GM13977 (cell line): ENCODE measurements at regions not wholly inside any gene's neighbourhood (a gene's known extent, or its start where the extent isn't known, plus 50 kb on each side); places are given as distances from the start of the nearest gene placed in this dataset.

Experiments
- DNase-seq: peaks from one replicate; pipeline ENCODE4 v3.0.0; 2012; ENCODE audit warnings: low spot score
- in situ Hi-C: fragments of 300-500 bp; cut with MboI; formaldehyde crosslinking; loops from one replicate; pipeline ENCODE4 v1.12.0; 2022; ENCODE audit warnings: low sequenced_read_pairs, low pct_unique_long_range_greater_than_20kb, mixed read lengths, inconsistent platforms; ENCODE audit not compliant: unreplicated experiment
- TF ChIP-seq, protein P1 (sequence below): IDR thresholded peaks from 2 replicates; pipeline ENCODE4 v1.5.1; 2012; ENCODE audit warnings: mild to moderate bottlenecking, control low read depth; ENCODE audit not compliant: insufficient read depth; ENCODE audit errors: extremely low read depth, missing control alignments

DNA sequence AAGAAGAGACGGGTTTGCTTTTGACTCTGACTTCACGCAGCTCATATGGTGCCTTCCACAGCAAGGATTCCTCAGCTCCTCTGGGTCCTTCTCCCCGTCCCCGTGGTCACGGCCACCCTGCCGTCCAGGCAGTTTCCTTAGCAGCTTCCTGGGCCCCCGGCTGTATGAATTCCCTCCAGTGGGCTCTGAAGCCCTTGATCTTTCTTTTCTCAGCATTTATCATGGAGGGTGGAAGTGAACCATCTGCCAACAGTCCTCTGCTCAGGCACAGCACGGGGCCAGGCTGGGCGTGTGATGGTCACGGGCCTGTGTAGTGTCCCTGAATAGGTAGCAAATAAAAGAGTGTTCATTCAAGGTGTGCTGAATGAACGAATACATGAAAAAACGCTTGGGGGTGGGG, 782.4 kb downstream of the BRD1 start:
- in situ Hi-C loops, result no loop called here
- no peak for DNase-seq
- TF ChIP-seq, protein P1, sequence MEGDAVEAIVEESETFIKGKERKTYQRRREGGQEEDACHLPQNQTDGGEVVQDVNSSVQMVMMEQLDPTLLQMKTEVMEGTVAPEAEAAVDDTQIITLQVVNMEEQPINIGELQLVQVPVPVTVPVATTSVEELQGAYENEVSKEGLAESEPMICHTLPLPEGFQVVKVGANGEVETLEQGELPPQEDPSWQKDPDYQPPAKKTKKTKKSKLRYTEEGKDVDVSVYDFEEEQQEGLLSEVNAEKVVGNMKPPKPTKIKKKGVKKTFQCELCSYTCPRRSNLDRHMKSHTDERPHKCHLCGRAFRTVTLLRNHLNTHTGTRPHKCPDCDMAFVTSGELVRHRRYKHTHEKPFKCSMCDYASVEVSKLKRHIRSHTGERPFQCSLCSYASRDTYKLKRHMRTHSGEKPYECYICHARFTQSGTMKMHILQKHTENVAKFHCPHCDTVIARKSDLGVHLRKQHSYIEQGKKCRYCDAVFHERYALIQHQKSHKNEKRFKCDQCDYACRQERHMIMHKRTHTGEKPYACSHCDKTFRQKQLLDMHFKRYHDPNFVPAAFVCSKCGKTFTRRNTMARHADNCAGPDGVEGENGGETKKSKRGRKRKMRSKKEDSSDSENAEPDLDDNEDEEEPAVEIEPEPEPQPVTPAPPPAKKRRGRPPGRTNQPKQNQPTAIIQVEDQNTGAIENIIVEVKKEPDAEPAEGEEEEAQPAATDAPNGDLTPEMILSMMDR, result no peak

GRCh38 chr22:49044776-49045175, 782.9 kb downstream of the BRD1 start:
- DNase-seq, result no peak
- TF ChIP-seq, protein P1, result no peak
- in situ Hi-C loops, result no loop called here

DNA sequence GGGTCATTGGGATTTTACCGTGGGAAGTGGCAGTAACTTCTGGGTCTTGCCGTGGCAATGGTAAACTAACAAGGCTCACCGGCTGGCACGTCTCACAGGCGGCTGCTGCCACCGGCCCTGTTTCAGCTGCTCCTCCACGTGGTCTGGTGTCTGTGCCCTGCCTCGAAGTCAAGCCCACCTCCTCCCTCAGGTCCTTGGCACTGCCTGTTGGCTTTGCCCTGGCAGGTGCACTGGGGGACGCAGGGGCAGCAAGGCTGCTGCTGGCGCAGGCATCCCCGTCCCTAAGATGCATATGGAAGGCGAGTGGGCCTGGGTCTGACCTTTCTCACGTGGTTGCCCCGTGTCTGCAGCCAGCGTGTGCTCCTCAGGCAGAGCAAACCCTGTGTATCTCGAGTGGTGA, 783.6 kb downstream of the BRD1 start:
- in situ Hi-C loops, result no loop called here
- TF ChIP-seq, protein P1, result no peak

GRCh38 chr22:49042877-49043859, 784.5 kb downstream of the BRD1 start:
- no peak for DNase-seq
- TF ChIP-seq, protein P1, result no peak
- in situ Hi-C loops, result no loop called here

More for the DNA sequence above, 783.6 kb downstream of the BRD1 start:
- DNase-seq, result no peak

GRCh38 chr22:49042066-49042465, 785.6 kb downstream of the BRD1 start:
- TF ChIP-seq, protein P1, result no peak
- no peak for DNase-seq
- in situ Hi-C loops, result no loop called here

GRCh38 chr22:49040754-49041467, 786.8 kb downstream of the BRD1 start:
- no peak for DNase-seq
- TF ChIP-seq, protein P1, result no peak
- in situ Hi-C loops, result no loop called here
